Jurkat, Clone E6-1 (cell line): ENCODE measurements at regions not wholly inside any gene's neighbourhood (a gene's known extent, or its start where the extent isn't known, plus 50 kb on each side); places are given as distances from the start of the nearest gene placed in this dataset.
A peak's percentile ranks its signal among the peaks of the same experiment; 100 is the strongest.
"Not testable (repeated sequence)": the region's sequence is repeated elsewhere in the genome, so short reads cannot be mapped to it uniquely, and the experiment has no call there.

Experiments used
- DNase-seq: peaks from one replicate; pipeline ENCODE4 v3.0.0-alpha.2; 2011; ENCODE audit warnings: low read depth, low spot score
- H3K4me3 ChIP-seq: 2 replicates; pipeline ENCODE4 v1.5.1; 2011; ENCODE audit warnings: mild to moderate bottlenecking, low read length, control low read depth, moderate library complexity

GRCh38 chr3:71942432-71943187 is 157.7 kb upstream of the PROK2 start:
- no peak overlapping the region for H3K4me3 ChIP-seq
- no peak for DNase-seq

GRCh38 chr3:71940486-71940885 is 155.5 kb upstream of the PROK2 start:
- no peak for DNase-seq
- no peak overlapping the region for H3K4me3 ChIP-seq

GRCh38 chr3:71938081-71938480 is 153.1 kb upstream of the PROK2 start:
- H3K4me3 ChIP-seq, DNase-seq: not testable (repeated sequence)

- DNase-seq: no peak
- H3K4me3 ChIP-seq: no peak overlapping the region
These were observed 151.7 kb upstream of the PROK2 start for GRCh38 chr3:71936681-71937080.

GRCh38 chr3:71934520-71935270 is 149.7 kb upstream of the PROK2 start:
- no peak for DNase-seq
- no peak overlapping the region for H3K4me3 ChIP-seq

GRCh38 chr3:71931922-71932321 is 147.0 kb upstream of the PROK2 start:
- DNase-seq: no peak
- no peak overlapping the region for H3K4me3 ChIP-seq

- DNase-seq: peak; percentile 42
- no peak overlapping the region for H3K4me3 ChIP-seq
These were observed 145.4 kb upstream of the PROK2 start for GRCh38 chr3:71930056-71930991.

- DNase-seq: no peak
- H3K4me3 ChIP-seq: no peak overlapping the region
These were observed 143.3 kb upstream of the PROK2 start for GRCh38 chr3:71928212-71928611.

GRCh38 chr3:71927505-71928066 is 142.6 kb upstream of the PROK2 start:
- DNase-seq: peak; percentile 14
- H3K4me3 ChIP-seq: no peak overlapping the region

GRCh38 chr3:71926616-71927015 is 141.7 kb upstream of the PROK2 start:
- H3K4me3 ChIP-seq: no peak overlapping the region
- no peak for DNase-seq

GRCh38 chr3:71926262-71926600 is 141.3 kb upstream of the PROK2 start:
- no peak overlapping the region for H3K4me3 ChIP-seq
- DNase-seq: peak; percentile 36

GRCh38 chr3:71925511-71926261 is 140.7 kb upstream of the PROK2 start:
- DNase-seq, H3K4me3 ChIP-seq: not testable (repeated sequence)

- DNase-seq: no peak
- no peak overlapping the region for H3K4me3 ChIP-seq
These were observed 139.8 kb upstream of the PROK2 start for GRCh38 chr3:71924721-71925120.

GRCh38 chr3:71921036-71921435 is 136.1 kb upstream of the PROK2 start:
- no peak overlapping the region for H3K4me3 ChIP-seq
- DNase-seq: no peak

- no peak for DNase-seq
- no peak overlapping the region for H3K4me3 ChIP-seq
These were observed 134.6 kb upstream of the PROK2 start for GRCh38 chr3:71919572-71919971.

- DNase-seq: no peak
- H3K4me3 ChIP-seq: no peak overlapping the region
These were observed 132.6 kb upstream of the PROK2 start for GRCh38 chr3:71917545-71917944.

GRCh38 chr3:71916747-71917369 is 131.9 kb upstream of the PROK2 start:
- DNase-seq: no peak
- no peak overlapping the region for H3K4me3 ChIP-seq

- DNase-seq: no peak
These were observed 128.0 kb upstream of the PROK2 start for GRCh38 chr3:71912839-71913495.

More at GRCh38 chr3:71912839-71913495, 128.0 kb upstream of the PROK2 start:
- no peak overlapping the region for H3K4me3 ChIP-seq
